HT1080 (cell line): ENCODE measurements at regions not wholly inside any gene's neighbourhood (a gene's known extent, or its start where the extent isn't known, plus 50 kb on each side); places are given as distances from the start of the nearest gene placed in this dataset.
"Not testable (repeated sequence)": the region's sequence is repeated elsewhere in the genome, so short reads cannot be mapped to it uniquely, and the experiment has no call there.

Experiments used
- DNase-seq: peaks from one replicate; pipeline ENCODE4 v3.0.0-alpha.2; 2015; ENCODE audit warnings: low read depth

- peak; percentile 24 for DNase-seq
These were observed 90.5 kb upstream of the PRSS16 start for GRCh38 chr6:27156874-27157458.

GRCh38 chr6:27157459-27158315 is 89.8 kb upstream of the PRSS16 start:
- DNase-seq: peak; percentile 91

- DNase-seq: no peak
These were observed 89.2 kb upstream of the PRSS16 start for GRCh38 chr6:27158316-27158643.

- DNase-seq: no peak
These were observed 87.8 kb upstream of the PRSS16 start for GRCh38 chr6:27159725-27160124.

- DNase-seq: no peak
These were observed 86.4 kb upstream of the PRSS16 start for GRCh38 chr6:27161115-27161514.

GRCh38 chr6:27161603-27161945 is 85.9 kb upstream of the PRSS16 start:
- no peak for DNase-seq

GRCh38 chr6:27161946-27162603 is 85.4 kb upstream of the PRSS16 start:
- DNase-seq: peak; percentile 79

- no peak for DNase-seq
These were observed 83.7 kb upstream of the PRSS16 start for GRCh38 chr6:27163834-27164233.

GRCh38 chr6:27168108-27168507 is 79.4 kb upstream of the PRSS16 start:
- peak; percentile 4 for DNase-seq

GRCh38 chr6:27168586-27169443 is 78.7 kb upstream of the PRSS16 start:
- peak; percentile 84 for DNase-seq

GRCh38 chr6:27172524-27173231 is 74.8 kb upstream of the PRSS16 start:
- DNase-seq: not testable (repeated sequence)

GRCh38 chr6:27173232-27173601 is 74.3 kb upstream of the PRSS16 start:
- not testable (repeated sequence) for DNase-seq

GRCh38 chr6:27174958-27175357 is 72.5 kb upstream of the PRSS16 start:
- DNase-seq: no peak

GRCh38 chr6:27176096-27176495 is 71.4 kb upstream of the PRSS16 start:
- DNase-seq: no peak

- DNase-seq: peak; percentile 47
These were observed 70.7 kb upstream of the PRSS16 start for GRCh38 chr6:27176523-27177484.

GRCh38 chr6:27177485-27178406 is 69.8 kb upstream of the PRSS16 start:
- peak; percentile 84 for DNase-seq

GRCh38 chr6:27178407-27178730 is 69.1 kb upstream of the PRSS16 start:
- DNase-seq: no peak

GRCh38 chr6:27178860-27179259 is 68.6 kb upstream of the PRSS16 start:
- no peak for DNase-seq
